WI38 (cell line): ENCODE measurements at regions not wholly inside any gene's neighbourhood (a gene's known extent, or its start where the extent isn't known, plus 50 kb on each side); places are given as distances from the start of the nearest gene placed in this dataset.

Experiments
- H3K4me3 ChIP-seq: 2 replicates; pipeline ENCODE4 v1.5.1; 2011; ENCODE audit warnings: low read depth, mild to moderate bottlenecking, control low read depth, low read length
- CTCF ChIP-seq: IDR thresholded peaks from 2 replicates; pipeline ENCODE4 v1.5.1; 2012; ENCODE audit warnings: low read depth, mild to moderate bottlenecking, control low read depth, low read length

GRCh38 chr6:18668994-18669393 is 281.8 kb downstream of the RNF144B start:
- TF ChIP-seq CTCF: no peak
- H3K4me3 ChIP-seq: no peak overlapping the region

GRCh38 chr6:18672852-18673251 is 285.7 kb downstream of the RNF144B start:
- H3K4me3 ChIP-seq: no peak overlapping the region
- TF ChIP-seq CTCF: no peak

- H3K4me3 ChIP-seq: no peak overlapping the region
- no peak for TF ChIP-seq CTCF
These were observed 287.2 kb downstream of the RNF144B start for GRCh38 chr6:18674346-18674745.

GRCh38 chr6:18675881-18676280 is 288.7 kb downstream of the RNF144B start:
- H3K4me3 ChIP-seq: no peak overlapping the region
- TF ChIP-seq CTCF: no peak

- TF ChIP-seq CTCF: no peak
- H3K4me3 ChIP-seq: no peak overlapping the region
These were observed 289.4 kb downstream of the RNF144B start for GRCh38 chr6:18676548-18676947.

GRCh38 chr6:18680842-18681241 is 293.7 kb downstream of the RNF144B start:
- TF ChIP-seq CTCF: no peak
- no peak overlapping the region for H3K4me3 ChIP-seq

GRCh38 chr6:18681832-18682503 is 294.8 kb downstream of the RNF144B start:
- no peak overlapping the region for H3K4me3 ChIP-seq
- TF ChIP-seq CTCF: no peak
